OCI-LY7 (cell line): ENCODE measurements at regions not wholly inside any gene's neighbourhood (a gene's known extent, or its start where the extent isn't known, plus 50 kb on each side); places are given as distances from the start of the nearest gene placed in this dataset.

Experiments used
- EZH2phosphoT487 ChIP-seq: fragments of 200-600 bp; sonication (generic); IDR thresholded peaks from 2 replicates; pipeline ENCODE4 v1.6.1; 2018; ENCODE audit warnings: low read depth, borderline replicate concordance, mild to moderate bottlenecking, mixed run types, antibody characterized with exemption, low read length, moderate library complexity, mixed read lengths
- TF ChIP-seq, protein P1 (sequence below): fragments of 200-600 bp; sonication (generic); conservative IDR thresholded peaks from 2 replicates; pipeline ENCODE4 v1.5.1; 2014; ENCODE audit warnings: mild to moderate bottlenecking, antibody characterized with exemption, low read length, moderate library complexity, mixed read lengths

DNA sequence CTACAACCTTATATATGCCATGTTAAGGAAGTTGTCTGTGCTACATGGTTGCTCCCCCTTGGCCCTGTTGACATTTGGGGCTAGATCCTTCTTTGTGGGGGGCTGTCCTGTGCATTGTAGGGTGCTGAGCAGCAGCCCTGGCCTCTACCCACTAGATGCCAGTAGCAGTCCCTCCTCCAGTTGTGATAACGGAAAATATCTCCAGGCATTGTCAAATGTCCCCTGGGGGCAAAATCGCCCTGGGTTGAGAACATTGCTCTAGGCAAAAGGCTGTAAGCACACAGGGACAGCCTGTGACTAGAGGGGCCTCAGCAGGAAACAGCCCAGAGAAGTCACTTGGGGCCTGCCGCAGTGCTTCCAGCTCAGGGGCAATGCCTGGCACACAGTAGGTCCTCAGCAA, 1100.3 kb downstream of the BCL11B start:
- TF ChIP-seq, protein P1, sequence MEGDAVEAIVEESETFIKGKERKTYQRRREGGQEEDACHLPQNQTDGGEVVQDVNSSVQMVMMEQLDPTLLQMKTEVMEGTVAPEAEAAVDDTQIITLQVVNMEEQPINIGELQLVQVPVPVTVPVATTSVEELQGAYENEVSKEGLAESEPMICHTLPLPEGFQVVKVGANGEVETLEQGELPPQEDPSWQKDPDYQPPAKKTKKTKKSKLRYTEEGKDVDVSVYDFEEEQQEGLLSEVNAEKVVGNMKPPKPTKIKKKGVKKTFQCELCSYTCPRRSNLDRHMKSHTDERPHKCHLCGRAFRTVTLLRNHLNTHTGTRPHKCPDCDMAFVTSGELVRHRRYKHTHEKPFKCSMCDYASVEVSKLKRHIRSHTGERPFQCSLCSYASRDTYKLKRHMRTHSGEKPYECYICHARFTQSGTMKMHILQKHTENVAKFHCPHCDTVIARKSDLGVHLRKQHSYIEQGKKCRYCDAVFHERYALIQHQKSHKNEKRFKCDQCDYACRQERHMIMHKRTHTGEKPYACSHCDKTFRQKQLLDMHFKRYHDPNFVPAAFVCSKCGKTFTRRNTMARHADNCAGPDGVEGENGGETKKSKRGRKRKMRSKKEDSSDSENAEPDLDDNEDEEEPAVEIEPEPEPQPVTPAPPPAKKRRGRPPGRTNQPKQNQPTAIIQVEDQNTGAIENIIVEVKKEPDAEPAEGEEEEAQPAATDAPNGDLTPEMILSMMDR = no peak
- TF ChIP-seq EZH2phosphoT487 = no peak
